ENCODE measurements at regions not wholly inside any gene's neighbourhood (a gene's known extent, or its start where the extent isn't known, plus 50 kb on each side); places are given as distances from the start of the nearest gene placed in this dataset.

DNA sequence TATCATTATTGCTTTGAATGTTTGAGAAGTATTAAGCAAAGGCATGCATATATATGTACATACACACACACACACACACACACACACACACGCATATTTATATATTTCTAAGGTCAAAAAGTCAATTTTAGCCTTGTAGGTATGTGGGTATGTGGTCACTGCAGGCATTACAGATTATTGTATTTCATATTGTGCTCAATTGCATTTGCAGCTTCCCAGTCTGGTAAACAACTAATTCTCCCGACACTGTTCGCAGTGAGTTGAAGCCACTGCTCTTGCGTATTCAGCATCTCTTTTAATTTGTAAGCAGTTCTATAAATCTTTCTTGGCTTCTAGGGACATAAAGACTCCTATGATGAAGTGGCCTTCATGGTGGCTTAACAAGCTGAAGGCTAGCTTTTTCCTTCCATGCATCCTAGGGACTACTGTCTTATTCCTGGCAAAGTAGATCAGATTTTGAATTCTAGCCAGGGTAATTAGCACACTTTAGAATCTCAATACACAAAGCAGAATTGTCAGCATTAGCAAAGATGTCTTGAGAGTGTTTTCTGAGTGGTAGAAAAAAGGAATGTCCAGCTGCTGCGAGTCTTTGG is 368.6 kb upstream of the NEGR1 start:
- TF ChIP-seq, protein P1, sequence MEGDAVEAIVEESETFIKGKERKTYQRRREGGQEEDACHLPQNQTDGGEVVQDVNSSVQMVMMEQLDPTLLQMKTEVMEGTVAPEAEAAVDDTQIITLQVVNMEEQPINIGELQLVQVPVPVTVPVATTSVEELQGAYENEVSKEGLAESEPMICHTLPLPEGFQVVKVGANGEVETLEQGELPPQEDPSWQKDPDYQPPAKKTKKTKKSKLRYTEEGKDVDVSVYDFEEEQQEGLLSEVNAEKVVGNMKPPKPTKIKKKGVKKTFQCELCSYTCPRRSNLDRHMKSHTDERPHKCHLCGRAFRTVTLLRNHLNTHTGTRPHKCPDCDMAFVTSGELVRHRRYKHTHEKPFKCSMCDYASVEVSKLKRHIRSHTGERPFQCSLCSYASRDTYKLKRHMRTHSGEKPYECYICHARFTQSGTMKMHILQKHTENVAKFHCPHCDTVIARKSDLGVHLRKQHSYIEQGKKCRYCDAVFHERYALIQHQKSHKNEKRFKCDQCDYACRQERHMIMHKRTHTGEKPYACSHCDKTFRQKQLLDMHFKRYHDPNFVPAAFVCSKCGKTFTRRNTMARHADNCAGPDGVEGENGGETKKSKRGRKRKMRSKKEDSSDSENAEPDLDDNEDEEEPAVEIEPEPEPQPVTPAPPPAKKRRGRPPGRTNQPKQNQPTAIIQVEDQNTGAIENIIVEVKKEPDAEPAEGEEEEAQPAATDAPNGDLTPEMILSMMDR (IDR thresholded peaks at IDR 0.05) = no peak
- TF ChIP-seq POLR2A (IDR thresholded peaks at IDR 0.05) = no peak

All from adrenal gland (tissue), 5 donors.